ENCODE measurements at regions not wholly inside any gene's neighbourhood (a gene's known extent, or its start where the extent isn't known, plus 50 kb on each side); places are given as distances from the start of the nearest gene placed in this dataset.

GRCh38 chr18:77992057-77992456, 742.4 kb downstream of the GALR1 start:
- H3K4me3 Mint-ChIP-seq: no peak overlapping the region
- H3K4me1 Mint-ChIP-seq: no peaks in the 10 kb centered on the region
- H3K27me3 Mint-ChIP-seq: no peaks in the 10 kb centered on the region
- no peaks in the 10 kb centered on the region for H3K36me3 Mint-ChIP-seq
- no peak overlapping the region for H3K27ac Mint-ChIP-seq
- H3K9me3 Mint-ChIP-seq: no peaks in the 10 kb centered on the region
- DNase-seq: no peak

GRCh38 chr18:77993188-77993981, 743.7 kb downstream of the GALR1 start:
- H3K36me3 Mint-ChIP-seq: no peaks in the 10 kb centered on the region
- no peaks in the 10 kb centered on the region for H3K9me3 Mint-ChIP-seq
- H3K27me3 Mint-ChIP-seq: no peaks in the 10 kb centered on the region
- no peaks in the 10 kb centered on the region for H3K4me1 Mint-ChIP-seq
- no peak overlapping the region for H3K27ac Mint-ChIP-seq
- no peak overlapping the region for H3K4me3 Mint-ChIP-seq
- DNase-seq: no peak

DNA sequence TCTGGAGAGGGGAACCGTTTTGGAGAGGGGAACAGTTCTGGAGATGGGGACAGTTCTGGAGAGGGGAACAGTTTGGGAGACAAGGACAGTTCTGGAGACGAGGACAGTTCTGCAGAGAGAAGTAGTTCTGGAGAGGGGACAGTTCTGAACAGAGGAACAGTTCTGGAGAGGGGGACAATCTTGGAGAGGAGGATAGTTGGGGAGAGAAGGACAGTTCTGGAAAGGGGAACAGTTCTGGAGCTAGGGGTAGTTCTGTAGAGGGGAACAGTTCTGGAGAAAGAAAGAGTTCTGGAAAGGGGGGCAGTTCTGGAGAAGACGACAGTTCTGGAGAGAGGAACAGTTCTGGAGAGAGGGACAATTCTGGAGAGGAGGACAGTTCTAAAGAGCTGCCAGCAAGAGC, 745.9 kb downstream of the GALR1 start:
- DNase-seq: no peak
- peaks cover 4% of the 10 kb centered on the region for H3K9me3 Mint-ChIP-seq
- H3K27me3 Mint-ChIP-seq: no peaks in the 10 kb centered on the region
- H3K4me3 Mint-ChIP-seq: no peak overlapping the region
- H3K36me3 Mint-ChIP-seq: no peaks in the 10 kb centered on the region
- H3K27ac Mint-ChIP-seq: no peak overlapping the region
- H3K4me1 Mint-ChIP-seq: no peaks in the 10 kb centered on the region

- no peak for DNase-seq
- Mint-ChIP-seq H3K27ac (no peak overlapping the region), H3K27me3 (no peaks in the 10 kb centered on the region), H3K9me3 (peaks cover 8% of the 10 kb centered on the region), H3K4me3 (no peak overlapping the region), H3K36me3 (no peaks in the 10 kb centered on the region), H3K4me1 (no peaks in the 10 kb centered on the region)
These were observed 747.1 kb downstream of the GALR1 start for GRCh38 chr18:77996737-77997136.

DNA sequence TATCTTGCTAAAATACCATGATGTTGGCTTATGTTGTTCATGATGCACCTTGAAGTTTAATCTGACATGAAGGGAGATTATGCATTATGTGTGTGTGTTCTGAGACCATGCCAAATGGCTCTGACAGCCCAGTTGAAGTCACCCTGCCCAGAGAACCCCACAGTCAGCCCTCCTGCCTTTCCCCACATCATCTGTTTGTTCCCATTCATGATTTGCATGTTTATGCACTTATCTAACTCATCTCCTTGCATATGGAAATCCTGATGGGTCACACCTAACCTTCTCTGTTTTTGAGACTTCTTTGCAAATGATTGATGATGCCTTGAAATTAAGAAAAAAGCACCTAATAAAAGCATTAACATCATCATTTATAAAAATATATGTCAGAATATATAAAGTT, 752.2 kb downstream of the GALR1 start:
- DNase-seq: no peak
- peaks cover 21% of the 10 kb centered on the region for H3K27me3 Mint-ChIP-seq
- H3K36me3 Mint-ChIP-seq: no peaks in the 10 kb centered on the region
- H3K9me3 Mint-ChIP-seq: peaks cover 10% of the 10 kb centered on the region
- no peak overlapping the region for H3K27ac Mint-ChIP-seq
- H3K4me1 Mint-ChIP-seq: no peaks in the 10 kb centered on the region
- no peak overlapping the region for H3K4me3 Mint-ChIP-seq

DNA sequence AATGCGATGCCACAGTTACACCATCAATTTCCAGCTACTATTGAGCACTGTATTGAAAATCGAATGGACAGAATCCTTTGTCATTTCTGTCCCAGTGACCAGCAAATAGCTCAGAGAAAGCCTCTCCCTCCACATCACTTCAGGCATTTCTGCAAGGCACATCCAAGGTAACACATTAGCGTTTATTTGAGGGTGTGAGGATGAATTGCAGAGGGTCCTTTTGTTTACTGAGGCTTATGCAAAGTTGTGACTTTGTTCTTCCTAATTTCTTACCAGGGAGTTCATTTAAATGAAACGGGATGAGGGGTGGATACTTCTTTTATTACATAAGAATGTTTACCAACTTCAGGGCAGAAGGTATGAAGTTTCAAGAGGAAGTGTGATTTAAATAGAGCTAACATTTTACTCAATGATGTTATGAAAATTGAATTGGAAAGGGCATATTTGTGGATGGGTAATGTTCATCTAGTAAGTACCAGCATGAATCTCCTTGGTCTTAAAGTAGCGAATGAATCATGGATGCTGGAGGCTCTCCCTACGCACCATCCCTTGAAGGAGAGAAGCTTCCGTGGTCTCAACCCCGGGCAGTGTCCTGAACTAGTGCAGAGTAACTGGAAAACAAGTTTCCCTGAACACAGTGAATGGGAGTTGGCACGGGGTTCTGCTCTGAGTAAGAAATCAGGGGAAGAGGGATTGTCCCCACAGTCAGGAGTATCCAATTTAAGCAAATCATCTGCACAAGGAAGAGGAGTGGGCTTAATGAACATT, 756.5 kb downstream of the GALR1 start:
- peaks cover 24% of the 10 kb centered on the region for H3K27me3 Mint-ChIP-seq
- no peaks in the 10 kb centered on the region for H3K4me1 Mint-ChIP-seq
- DNase-seq: no peak
- H3K9me3 Mint-ChIP-seq: peaks cover 14% of the 10 kb centered on the region
- no peak overlapping the region for H3K27ac Mint-ChIP-seq
- no peaks in the 10 kb centered on the region for H3K36me3 Mint-ChIP-seq
- no peak overlapping the region for H3K4me3 Mint-ChIP-seq

DNA sequence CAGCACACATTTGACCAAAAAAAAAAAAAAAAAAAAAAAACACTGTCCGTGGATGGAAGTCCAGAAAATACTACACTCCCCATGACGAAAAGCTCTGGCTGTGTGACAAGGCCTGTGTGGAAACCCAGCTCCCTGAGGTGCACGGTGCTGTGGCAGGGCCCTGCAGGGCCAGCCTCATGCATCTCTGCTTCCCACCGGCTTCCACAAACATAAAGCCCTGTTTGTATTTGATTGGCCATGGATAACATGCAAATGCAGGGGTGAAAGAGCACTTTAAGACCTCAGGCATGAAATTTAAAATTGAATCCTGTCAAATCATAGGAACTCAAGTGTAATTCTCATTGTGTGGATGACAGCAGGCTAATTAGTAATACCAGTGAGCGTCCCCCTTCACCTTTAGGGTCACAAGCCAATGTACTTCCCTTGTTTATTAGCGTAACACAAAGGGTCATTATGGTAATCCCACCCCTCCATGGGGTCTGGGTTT, 757.2 kb downstream of the GALR1 start:
- H3K27me3 Mint-ChIP-seq: peaks cover 24% of the 10 kb centered on the region
- no peaks in the 10 kb centered on the region for H3K36me3 Mint-ChIP-seq
- no peak overlapping the region for H3K27ac Mint-ChIP-seq
- no peaks in the 10 kb centered on the region for H3K4me1 Mint-ChIP-seq
- DNase-seq: no peak
- H3K4me3 Mint-ChIP-seq: no peak overlapping the region
- peaks cover 11% of the 10 kb centered on the region for H3K9me3 Mint-ChIP-seq

DNA sequence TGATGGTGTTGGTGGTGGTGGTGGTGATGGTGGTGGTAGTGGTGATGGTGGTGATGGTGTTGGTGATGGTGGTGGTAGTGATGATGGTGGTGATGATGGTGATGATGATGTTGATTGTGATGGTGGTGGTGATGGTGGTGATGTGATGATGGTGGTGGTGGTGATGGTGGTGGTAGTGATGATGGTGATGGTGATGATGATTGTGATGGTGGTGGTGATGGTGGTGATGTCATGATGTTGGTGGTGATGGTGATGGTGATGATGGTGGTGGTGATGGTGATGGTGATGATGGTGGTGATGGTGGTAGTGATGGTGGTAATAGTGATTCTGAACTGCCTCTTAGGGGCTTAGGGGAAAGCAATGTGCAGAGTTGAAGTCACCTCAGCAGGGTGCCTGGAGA, 760.7 kb downstream of the GALR1 start:
- Mint-ChIP-seq H3K27me3 (peaks cover 17% of the 10 kb centered on the region), H3K4me1 (no peaks in the 10 kb centered on the region), H3K27ac (no peak overlapping the region), H3K36me3 (no peaks in the 10 kb centered on the region), H3K9me3 (peaks cover 9% of the 10 kb centered on the region), H3K4me3 (no peak overlapping the region)
- no peak for DNase-seq

DNA sequence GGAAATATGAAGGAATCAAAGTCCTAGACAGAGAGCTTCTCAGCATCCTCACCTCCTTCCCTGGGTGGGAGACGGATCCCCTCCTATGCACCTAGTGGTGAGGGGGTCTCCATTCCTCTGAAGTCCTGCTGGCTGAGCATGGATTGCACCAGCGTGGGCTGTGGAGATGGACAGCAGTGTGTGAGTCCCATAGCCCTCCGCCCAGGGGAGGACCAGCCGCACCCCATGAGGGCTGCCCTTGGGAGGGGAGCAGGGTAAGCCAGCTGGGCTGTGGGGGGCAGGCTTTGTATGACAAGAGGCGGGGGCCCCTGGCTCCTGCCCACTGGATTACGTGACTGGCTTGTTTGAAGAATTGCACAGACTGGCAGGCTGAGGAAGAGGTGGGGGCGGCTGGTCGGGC, 768.2 kb downstream of the GALR1 start:
- Mint-ChIP-seq H3K4me1 (no peaks in the 10 kb centered on the region), H3K9me3 (no peaks in the 10 kb centered on the region), H3K36me3 (no peaks in the 10 kb centered on the region), H3K27ac (no peak overlapping the region), H3K27me3 (peaks cover 3% of the 10 kb centered on the region), H3K4me3 (no peak overlapping the region)
- no peak for DNase-seq

DNA sequence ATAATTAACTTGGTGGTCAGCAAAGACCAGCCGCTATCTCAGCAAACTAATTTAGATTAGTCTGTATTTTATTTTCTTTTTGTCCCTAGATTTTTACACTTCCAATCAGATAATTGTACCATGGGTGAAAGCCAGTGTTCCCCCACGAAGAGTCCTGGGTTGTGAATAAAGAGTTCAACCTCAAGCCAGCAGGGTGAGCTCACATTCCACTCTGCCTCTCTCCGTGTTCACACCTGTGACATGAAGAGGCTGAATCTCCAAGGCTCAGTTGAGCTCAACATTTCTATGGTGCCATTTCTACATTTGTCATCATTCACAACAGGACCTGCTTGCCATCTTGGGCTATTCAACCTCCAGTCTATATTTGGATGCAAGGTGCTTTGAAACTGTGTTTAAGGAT, 771.5 kb downstream of the GALR1 start:
- no peaks in the 10 kb centered on the region for H3K4me1 Mint-ChIP-seq
- H3K27me3 Mint-ChIP-seq: no peaks in the 10 kb centered on the region
- H3K27ac Mint-ChIP-seq: no peak overlapping the region
- H3K36me3 Mint-ChIP-seq: no peaks in the 10 kb centered on the region
- no peak overlapping the region for H3K4me3 Mint-ChIP-seq
- H3K9me3 Mint-ChIP-seq: no peaks in the 10 kb centered on the region
- DNase-seq: no peak

GRCh38 chr18:78031589-78031988, 781.9 kb downstream of the GALR1 start:
- H3K4me3 Mint-ChIP-seq: no peak overlapping the region
- H3K9me3 Mint-ChIP-seq: no peaks in the 10 kb centered on the region
- H3K36me3 Mint-ChIP-seq: no peaks in the 10 kb centered on the region
- no peaks in the 10 kb centered on the region for H3K27me3 Mint-ChIP-seq
- DNase-seq: no peak
- no peak overlapping the region for H3K27ac Mint-ChIP-seq
- H3K4me1 Mint-ChIP-seq: no peaks in the 10 kb centered on the region

DNA sequence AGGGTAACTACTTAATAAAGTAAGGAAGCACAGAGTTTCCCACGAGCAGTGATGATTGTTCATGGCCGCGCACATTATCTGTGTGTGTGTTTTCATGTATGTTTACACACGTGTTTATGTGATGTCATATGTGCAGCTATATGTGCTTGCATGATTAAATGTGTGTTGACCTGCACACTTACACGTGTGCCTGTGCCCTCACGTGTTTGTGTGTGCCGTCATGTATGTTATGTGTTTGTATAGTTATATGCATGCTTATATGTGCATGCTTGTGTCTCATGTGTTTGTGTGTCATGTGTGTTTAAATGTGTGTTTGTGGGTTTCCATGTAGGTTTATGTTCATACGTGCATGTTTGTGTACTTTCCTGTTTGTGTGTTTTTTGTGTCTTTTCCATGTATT, 782.3 kb downstream of the GALR1 start:
- no peak for DNase-seq
- Mint-ChIP-seq H3K9me3 (no peaks in the 10 kb centered on the region), H3K36me3 (no peaks in the 10 kb centered on the region), H3K27ac (no peak overlapping the region), H3K27me3 (no peaks in the 10 kb centered on the region), H3K4me3 (no peak overlapping the region), H3K4me1 (no peaks in the 10 kb centered on the region)

- H3K27me3 Mint-ChIP-seq: no peaks in the 10 kb centered on the region
- H3K36me3 Mint-ChIP-seq: no peaks in the 10 kb centered on the region
- no peak overlapping the region for H3K27ac Mint-ChIP-seq
- H3K9me3 Mint-ChIP-seq: no peaks in the 10 kb centered on the region
- H3K4me1 Mint-ChIP-seq: no peaks in the 10 kb centered on the region
- no peak overlapping the region for H3K4me3 Mint-ChIP-seq
- no peak for DNase-seq
These were observed 782.9 kb downstream of the GALR1 start for GRCh38 chr18:78032574-78032973.

- no peak for DNase-seq
- H3K9me3 Mint-ChIP-seq: no peaks in the 10 kb centered on the region
- no peaks in the 10 kb centered on the region for H3K27me3 Mint-ChIP-seq
- no peaks in the 10 kb centered on the region for H3K36me3 Mint-ChIP-seq
- H3K27ac Mint-ChIP-seq: no peak overlapping the region
- H3K4me3 Mint-ChIP-seq: no peak overlapping the region
- H3K4me1 Mint-ChIP-seq: no peaks in the 10 kb centered on the region
These were observed 785.1 kb downstream of the GALR1 start for GRCh38 chr18:78034755-78035154.

DNA sequence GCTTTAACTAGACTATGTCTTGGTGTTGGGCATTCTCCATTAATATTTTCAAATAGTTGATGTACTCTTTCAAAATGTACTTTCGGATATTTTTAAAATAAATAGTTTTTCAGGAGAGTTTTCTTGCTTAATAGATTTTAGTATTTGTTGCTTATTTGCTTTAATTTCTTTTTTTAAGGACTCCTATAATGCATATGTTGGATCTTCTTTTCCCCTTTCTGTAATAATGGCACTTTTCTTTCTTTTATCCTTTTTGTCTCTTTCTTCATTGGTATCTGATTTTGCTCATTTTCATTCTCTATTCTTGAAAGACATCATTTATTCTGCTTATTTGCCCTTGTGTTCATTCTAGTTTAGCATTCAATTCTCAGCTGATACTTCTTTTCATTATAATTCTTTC, 791.6 kb downstream of the GALR1 start:
- H3K9me3 Mint-ChIP-seq: peaks cover 10% of the 10 kb centered on the region
- no peak overlapping the region for H3K27ac Mint-ChIP-seq
- no peak for DNase-seq
- peaks cover 2% of the 10 kb centered on the region for H3K36me3 Mint-ChIP-seq
- H3K4me1 Mint-ChIP-seq: no peaks in the 10 kb centered on the region
- no peak overlapping the region for H3K4me3 Mint-ChIP-seq
- H3K27me3 Mint-ChIP-seq: no peaks in the 10 kb centered on the region

DNA sequence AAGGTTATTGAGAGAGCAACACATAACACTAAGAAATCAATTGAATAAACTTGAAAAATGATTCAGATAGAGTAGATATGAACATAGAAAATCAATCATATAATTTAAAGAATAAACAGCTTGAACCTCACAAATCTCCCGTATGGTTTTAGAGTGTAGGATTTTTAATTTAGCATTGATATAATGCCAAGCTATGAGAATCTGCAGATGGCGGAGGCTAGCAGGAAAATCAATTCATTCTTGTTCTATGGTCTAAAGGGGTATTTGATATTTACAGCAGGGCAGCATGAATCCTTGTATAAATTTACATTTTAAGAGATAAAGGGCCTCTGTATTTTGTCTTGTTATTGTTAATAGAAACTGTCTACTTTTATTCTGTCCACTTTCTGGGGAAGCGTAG, 797.0 kb downstream of the GALR1 start:
- peaks cover 2% of the 10 kb centered on the region for H3K36me3 Mint-ChIP-seq
- no peaks in the 10 kb centered on the region for H3K4me1 Mint-ChIP-seq
- H3K4me3 Mint-ChIP-seq: no peak overlapping the region
- no peak for DNase-seq
- no peaks in the 10 kb centered on the region for H3K27me3 Mint-ChIP-seq
- H3K9me3 Mint-ChIP-seq: peaks cover 5% of the 10 kb centered on the region
- no peak overlapping the region for H3K27ac Mint-ChIP-seq

Data from activated naive CD8-positive, alpha-beta T cell treated with anti-CD3 and anti-CD28 coated beads for 36 hours (primary cell).